Osteocyte (in vitro differentiated cells): ENCODE measurements at regions not wholly inside any gene's neighbourhood (a gene's known extent, or its start where the extent isn't known, plus 50 kb on each side); places are given as distances from the start of the nearest gene placed in this dataset.

Source experiments
- DNase-seq: peaks from one replicate; pipeline ENCODE4 v3.0.0; 2021; ENCODE audit warnings: mixed read lengths; ENCODE audit not compliant: unreplicated experiment; ENCODE audit errors: extremely low spot score
- H3K27ac Mint-ChIP-seq: one replicate; pipeline ENCODE4 v1.8.0; 2021; ENCODE audit warnings: mild to moderate bottlenecking, mixed read lengths; ENCODE audit not compliant: unreplicated experiment
- H3K27me3 Mint-ChIP-seq: one replicate; pipeline ENCODE4 v1.8.0; 2021; ENCODE audit warnings: mixed read lengths; ENCODE audit not compliant: unreplicated experiment
- H3K36me3 Mint-ChIP-seq: one replicate; pipeline ENCODE4 v1.8.0; 2021; ENCODE audit warnings: mixed read lengths; ENCODE audit not compliant: unreplicated experiment
- H3K4me1 Mint-ChIP-seq: one replicate; pipeline ENCODE4 v1.8.0; 2021; ENCODE audit warnings: mixed read lengths; ENCODE audit not compliant: unreplicated experiment
- H3K4me3 Mint-ChIP-seq: one replicate; pipeline ENCODE4 v1.8.0; 2021; ENCODE audit warnings: mild to moderate bottlenecking, moderate library complexity, mixed read lengths; ENCODE audit not compliant: unreplicated experiment
- H3K9me3 Mint-ChIP-seq: one replicate; pipeline ENCODE4 v1.8.0; 2021; ENCODE audit warnings: mixed read lengths; ENCODE audit not compliant: unreplicated experiment
- CTCF ChIP-seq: fragments of 200-600 bp; sonication (generic); IDR thresholded peaks from 2 replicates; pipeline ENCODE4 v1.5.0; 2021; ENCODE audit warnings: antibody characterized with exemption, mild to moderate bottlenecking, moderate library complexity

- Mint-ChIP-seq H3K9me3 (no peaks in the 10 kb centered on the region), H3K27me3 (no peaks in the 10 kb centered on the region), H3K4me3 (no peak overlapping the region), H3K4me1 (peaks cover 8% of the 10 kb centered on the region), H3K27ac (no peak overlapping the region), H3K36me3 (no peaks in the 10 kb centered on the region)
- TF ChIP-seq CTCF = no peak
- DNase-seq = no peak
Observed at GRCh38 chr1:96346719-96347118, 374.9 kb upstream of the PTBP2 start.

GRCh38 chr1:96349896-96350295 is 371.7 kb upstream of the PTBP2 start:
- H3K9me3 Mint-ChIP-seq = no peaks in the 10 kb centered on the region
- TF ChIP-seq CTCF = no peak
- H3K4me3 Mint-ChIP-seq = no peak overlapping the region
- no peaks in the 10 kb centered on the region for H3K27me3 Mint-ChIP-seq
- H3K36me3 Mint-ChIP-seq = no peaks in the 10 kb centered on the region
- peaks cover 8% of the 10 kb centered on the region for H3K4me1 Mint-ChIP-seq
- no peak for DNase-seq
- no peak overlapping the region for H3K27ac Mint-ChIP-seq

GRCh38 chr1:96352733-96353132 is 368.9 kb upstream of the PTBP2 start:
- Mint-ChIP-seq H3K36me3 (no peaks in the 10 kb centered on the region), H3K9me3 (no peaks in the 10 kb centered on the region), H3K27ac (no peak overlapping the region), H3K4me3 (no peak overlapping the region), H3K27me3 (no peaks in the 10 kb centered on the region), H3K4me1 (peaks cover 11% of the 10 kb centered on the region)
- TF ChIP-seq CTCF = no peak
- DNase-seq = no peak

GRCh38 chr1:96355521-96355920 is 366.1 kb upstream of the PTBP2 start:
- peaks cover 22% of the 10 kb centered on the region for H3K4me1 Mint-ChIP-seq
- H3K36me3 Mint-ChIP-seq = no peaks in the 10 kb centered on the region
- no peak for TF ChIP-seq CTCF
- H3K9me3 Mint-ChIP-seq = no peaks in the 10 kb centered on the region
- no peaks in the 10 kb centered on the region for H3K27me3 Mint-ChIP-seq
- no peak overlapping the region for H3K4me3 Mint-ChIP-seq
- H3K27ac Mint-ChIP-seq = no peak overlapping the region
- DNase-seq = no peak

- no peaks in the 10 kb centered on the region for H3K9me3 Mint-ChIP-seq
- DNase-seq = no peak
- no peaks in the 10 kb centered on the region for H3K36me3 Mint-ChIP-seq
- H3K4me3 Mint-ChIP-seq = no peak overlapping the region
- no peak for TF ChIP-seq CTCF
- no peak overlapping the region for H3K27ac Mint-ChIP-seq
- no peaks in the 10 kb centered on the region for H3K27me3 Mint-ChIP-seq
- H3K4me1 Mint-ChIP-seq = peaks cover 22% of the 10 kb centered on the region
Observed at GRCh38 chr1:96355961-96356360, 365.6 kb upstream of the PTBP2 start.
